Peyer's patch (tissue), 4 donors: ENCODE measurements at regions not wholly inside any gene's neighbourhood (a gene's known extent, or its start where the extent isn't known, plus 50 kb on each side); places are given as distances from the start of the nearest gene placed in this dataset.

Experiments used
- DNase-seq, 3 donors: peaks; one replicate each; pipeline ENCODE4 v3.0.0-alpha.2; 2017 to 2019
- H3K27ac ChIP-seq, 4 donors: fragments of 200-600 bp; sonication (generic); one replicate each; pipeline ENCODE4 v1.5.1; 2016 to 2019
- H3K27me3 ChIP-seq, 2 donors: fragments of 200-600 bp; sonication (generic); one replicate each; pipeline ENCODE4 v1.5.1; 2019
- H3K36me3 ChIP-seq, 3 donors: fragments of 200-600 bp; sonication (generic); one replicate each; pipeline ENCODE4 v1.5.1; 2016 to 2019
- H3K4me1 ChIP-seq, 4 donors: fragments of 200-600 bp; sonication (generic); one replicate each; pipeline ENCODE4 v1.5.1; 2016 to 2019
- H3K4me3 ChIP-seq, 4 donors: fragments of 200-600 bp; sonication (generic); 1 replicate in 3 of 4; 2 replicates in 1 of 4; pipeline ENCODE4 v1.5.1; 2016 to 2019; ENCODE audit warnings: mild to moderate bottlenecking in 1 of 4
- H3K9me3 ChIP-seq, 4 donors: fragments of 200-600 bp; sonication (generic); one replicate each; pipeline ENCODE4 v1.5.1; 2016 to 2019; ENCODE audit warnings: mild to moderate bottlenecking in 1 of 4
- POLR2A ChIP-seq, 2 donors: fragments of 450-650 bp; IDR thresholded peaks; one replicate each; pipeline ENCODE4 v1.5.1; 2017; ENCODE audit warnings: antibody characterized with exemption in 2 of 2, mild to moderate bottlenecking in 2 of 2, moderate library complexity in 2 of 2
- TF ChIP-seq, protein P1 (sequence below), 6 experiments: fragments of 450-650 bp in 4 of 6; fragments of 200-600 bp in 2 of 6; sonication (generic) in 1 of 6; IDR thresholded peaks; one replicate each; pipeline ENCODE4 v1.5.1; 2017 to 2019; ENCODE audit warnings: antibody characterized with exemption in 6 of 6, mild to moderate bottlenecking in 3 of 6, moderate library complexity in 1 of 6

DNA sequence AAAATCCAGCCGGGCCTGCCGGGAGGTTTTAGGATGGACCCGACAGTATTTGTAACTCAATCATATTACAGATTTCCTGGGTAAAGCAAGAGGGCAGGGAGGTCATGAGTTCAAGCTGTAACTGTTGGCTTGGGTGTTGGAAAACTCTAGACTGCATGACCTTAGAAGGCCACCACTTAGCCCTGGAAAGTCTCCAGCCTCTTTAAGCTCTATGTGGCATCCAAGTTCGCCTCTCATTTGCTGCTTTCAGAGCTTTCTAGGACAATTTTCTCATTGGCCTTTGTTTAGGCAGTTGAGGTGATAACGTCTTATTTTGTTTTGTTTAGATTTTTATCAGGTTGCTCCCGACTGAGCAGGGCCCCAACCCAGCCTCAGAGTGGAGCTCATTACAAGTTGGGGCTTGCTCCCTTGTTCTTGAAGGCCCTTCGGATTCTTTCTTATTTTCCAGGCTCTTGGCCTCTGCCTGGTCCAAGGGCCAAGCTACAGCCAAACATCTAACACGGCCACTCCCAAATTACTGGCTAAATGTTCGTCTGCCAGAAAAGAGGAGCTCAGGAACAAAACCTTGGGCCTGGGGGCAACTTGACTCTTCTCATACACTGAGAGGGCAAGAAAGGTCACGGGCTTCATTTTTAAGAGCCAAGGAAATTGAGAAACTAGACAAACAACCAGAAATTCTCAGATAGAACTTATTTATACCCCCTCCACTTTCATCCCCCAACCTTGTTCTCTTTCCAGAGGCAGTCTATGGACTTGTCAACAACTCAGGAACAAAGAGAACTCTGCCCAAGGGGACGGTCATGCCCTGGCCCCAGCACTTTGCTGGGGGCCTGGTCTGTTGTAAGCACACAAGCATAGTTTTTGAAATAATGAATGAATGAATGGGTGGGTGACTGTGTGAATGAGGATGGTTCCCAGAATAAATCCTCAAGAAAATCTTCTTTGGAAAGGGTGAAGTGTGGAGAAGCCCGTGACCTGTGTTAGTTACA lies 526.9 kb downstream of the BNC2 start:
- Histone ChIP-seq H3K4me3 (no peak overlapping the region), H3K27me3 (no peaks in the 10 kb centered on the region), H3K27ac (no peak overlapping the region), H3K36me3 (no peaks in the 10 kb centered on the region), H3K4me1 (no peaks in the 10 kb centered on the region), H3K9me3 (no peaks in the 10 kb centered on the region)
- TF ChIP-seq, protein P1, sequence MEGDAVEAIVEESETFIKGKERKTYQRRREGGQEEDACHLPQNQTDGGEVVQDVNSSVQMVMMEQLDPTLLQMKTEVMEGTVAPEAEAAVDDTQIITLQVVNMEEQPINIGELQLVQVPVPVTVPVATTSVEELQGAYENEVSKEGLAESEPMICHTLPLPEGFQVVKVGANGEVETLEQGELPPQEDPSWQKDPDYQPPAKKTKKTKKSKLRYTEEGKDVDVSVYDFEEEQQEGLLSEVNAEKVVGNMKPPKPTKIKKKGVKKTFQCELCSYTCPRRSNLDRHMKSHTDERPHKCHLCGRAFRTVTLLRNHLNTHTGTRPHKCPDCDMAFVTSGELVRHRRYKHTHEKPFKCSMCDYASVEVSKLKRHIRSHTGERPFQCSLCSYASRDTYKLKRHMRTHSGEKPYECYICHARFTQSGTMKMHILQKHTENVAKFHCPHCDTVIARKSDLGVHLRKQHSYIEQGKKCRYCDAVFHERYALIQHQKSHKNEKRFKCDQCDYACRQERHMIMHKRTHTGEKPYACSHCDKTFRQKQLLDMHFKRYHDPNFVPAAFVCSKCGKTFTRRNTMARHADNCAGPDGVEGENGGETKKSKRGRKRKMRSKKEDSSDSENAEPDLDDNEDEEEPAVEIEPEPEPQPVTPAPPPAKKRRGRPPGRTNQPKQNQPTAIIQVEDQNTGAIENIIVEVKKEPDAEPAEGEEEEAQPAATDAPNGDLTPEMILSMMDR (IDR thresholded peaks at IDR 0.05) = no peak
- no peak for TF ChIP-seq POLR2A (IDR thresholded peaks at IDR 0.05)
- DNase-seq = no peak

DNA sequence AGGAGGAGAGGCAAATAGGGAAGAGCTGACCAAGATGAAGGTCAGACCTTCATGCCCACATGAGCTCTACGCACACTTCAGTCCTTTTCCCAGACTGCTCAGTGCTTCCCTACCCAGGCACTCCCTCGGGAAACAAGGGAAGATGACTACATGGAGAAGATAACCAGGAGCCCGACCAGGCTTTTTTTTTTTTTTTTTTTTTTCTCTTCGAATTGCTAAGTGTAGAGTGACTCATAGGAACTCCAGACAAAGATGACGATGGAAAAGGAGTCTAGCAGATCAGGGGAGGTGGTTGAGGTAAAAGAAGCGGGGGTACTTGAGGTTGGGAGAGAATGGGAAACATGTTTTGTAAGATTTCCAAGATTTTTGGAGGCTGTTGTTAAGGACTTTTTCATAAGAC lies 526.1 kb downstream of the BNC2 start:
- Histone ChIP-seq H3K27ac (no peak overlapping the region), H3K36me3 (no peaks in the 10 kb centered on the region), H3K4me1 (no peaks in the 10 kb centered on the region), H3K9me3 (no peaks in the 10 kb centered on the region), H3K4me3 (no peak overlapping the region), H3K27me3 (no peaks in the 10 kb centered on the region)
- TF ChIP-seq, protein P1 (IDR thresholded peaks at IDR 0.05) = no peak
- no peak for TF ChIP-seq POLR2A (IDR thresholded peaks at IDR 0.05)
- DNase-seq = no peak

DNA sequence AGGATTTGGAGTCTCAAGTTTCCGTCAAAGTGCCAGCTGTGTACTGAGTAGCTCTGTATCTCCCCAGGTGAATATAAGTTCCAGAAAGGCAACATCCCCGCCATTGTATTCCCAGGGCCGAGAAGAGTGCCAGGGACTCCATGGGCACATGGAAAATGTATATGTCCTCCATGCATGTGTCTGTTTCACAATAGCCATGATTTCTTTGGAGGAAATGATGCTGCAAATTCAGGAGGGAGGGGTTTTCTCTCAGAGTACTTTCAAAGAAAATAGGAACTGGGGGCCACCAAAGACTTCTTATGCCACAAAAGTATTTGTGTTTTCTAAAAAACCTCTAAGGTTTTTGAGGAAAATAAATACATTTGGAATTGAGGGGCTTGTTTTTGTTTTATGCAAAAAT lies 524.6 kb downstream of the BNC2 start:
- H3K36me3 ChIP-seq = no peaks in the 10 kb centered on the region
- no peak for TF ChIP-seq POLR2A (IDR thresholded peaks at IDR 0.05)
- TF ChIP-seq, protein P1 (IDR thresholded peaks at IDR 0.05) = no peak
- no peak for DNase-seq
- no peaks in the 10 kb centered on the region for H3K27me3 ChIP-seq
- H3K9me3 ChIP-seq = no peaks in the 10 kb centered on the region
- no peaks in the 10 kb centered on the region for H3K4me1 ChIP-seq
- H3K27ac ChIP-seq = no peak overlapping the region
- no peak overlapping the region for H3K4me3 ChIP-seq

DNA sequence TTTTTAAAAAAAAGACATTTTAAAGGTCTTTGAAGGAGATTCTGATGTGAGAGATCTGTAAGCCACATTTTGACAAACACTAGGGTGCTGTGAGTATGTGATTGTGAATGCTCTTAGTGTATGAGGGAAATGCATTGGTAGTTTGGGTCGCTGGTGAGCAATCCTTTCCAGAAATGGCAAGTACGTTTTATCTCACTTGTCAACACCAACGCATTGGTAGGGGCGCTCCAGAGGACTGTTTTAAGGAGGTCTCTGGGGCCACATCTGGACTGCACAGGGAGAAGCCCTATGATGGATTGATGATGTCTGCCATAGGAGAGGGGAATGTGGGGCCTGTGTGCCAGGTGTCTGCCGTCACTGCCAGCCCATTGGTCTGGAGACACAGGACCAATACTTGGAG lies 522.6 kb downstream of the BNC2 start:
- DNase-seq = no peak
- H3K9me3 ChIP-seq = no peaks in the 10 kb centered on the region
- no peaks in the 10 kb centered on the region for H3K27me3 ChIP-seq
- H3K27ac ChIP-seq = no peak overlapping the region
- no peaks in the 10 kb centered on the region for H3K36me3 ChIP-seq
- H3K4me1 ChIP-seq = no peaks in the 10 kb centered on the region
- no peak overlapping the region for H3K4me3 ChIP-seq
- TF ChIP-seq, protein P1 (IDR thresholded peaks at IDR 0.05) = no peak
- no peak for TF ChIP-seq POLR2A (IDR thresholded peaks at IDR 0.05)

DNA sequence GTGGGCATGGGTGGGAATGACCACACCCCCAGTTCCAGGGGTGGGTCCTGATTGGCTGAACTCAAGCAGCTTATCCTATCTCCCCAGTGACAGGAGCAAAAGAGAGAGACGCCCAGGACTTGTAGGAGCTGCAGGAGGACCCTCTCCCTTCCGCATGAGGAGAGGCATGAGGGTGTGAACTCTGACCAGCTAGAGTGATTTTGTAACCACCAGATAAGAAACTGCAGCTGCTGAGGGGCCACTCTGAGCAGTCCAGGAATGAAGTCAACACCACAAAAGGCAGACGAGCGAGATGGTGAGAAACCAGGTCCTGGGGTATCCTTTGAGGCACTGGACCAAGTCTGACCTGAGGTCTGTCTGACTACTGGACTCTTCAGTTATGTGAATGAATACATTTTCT lies 521.9 kb downstream of the BNC2 start:
- no peak overlapping the region for H3K4me3 ChIP-seq
- no peaks in the 10 kb centered on the region for H3K27me3 ChIP-seq
- no peak for DNase-seq
- no peaks in the 10 kb centered on the region for H3K4me1 ChIP-seq
- H3K9me3 ChIP-seq = no peaks in the 10 kb centered on the region
- no peak for TF ChIP-seq POLR2A (IDR thresholded peaks at IDR 0.05)
- TF ChIP-seq, protein P1 (IDR thresholded peaks at IDR 0.05) = no peak
- no peak overlapping the region for H3K27ac ChIP-seq
- no peaks in the 10 kb centered on the region for H3K36me3 ChIP-seq
